Lower lobe of right lung (tissue), 2 donors: ENCODE measurements at regions not wholly inside any gene's neighbourhood (a gene's known extent, or its start where the extent isn't known, plus 50 kb on each side); places are given as distances from the start of the nearest gene placed in this dataset.

Experiments used
- ATAC-seq, 2 donors: fragments of 200-7000 bp; cut with Tn5 transposase; one replicate each; pipeline ENCODE4 v1.9.1; 2020 to 2022; ENCODE audit warnings: mild to moderate bottlenecking in 2 of 2, moderate library complexity in 2 of 2
- DNase-seq: peaks from one replicate; pipeline ENCODE4 v3.0.0-alpha.2; 2020
- H3K27ac ChIP-seq: fragments of 200-600 bp; one replicate; pipeline ENCODE4 v1.8.0; 2022
- H3K27me3 ChIP-seq: fragments of 200-600 bp; one replicate; pipeline ENCODE4 v1.8.0; 2022; ENCODE audit warnings: low read depth
- H3K36me3 ChIP-seq: fragments of 200-600 bp; one replicate; pipeline ENCODE4 v1.8.0; 2022; ENCODE audit warnings: mild to moderate bottlenecking
- H3K4me1 ChIP-seq: fragments of 200-600 bp; one replicate; pipeline ENCODE4 v1.8.0; 2022
- H3K4me3 ChIP-seq: fragments of 200-600 bp; one replicate; pipeline ENCODE4 v1.8.0; 2022; ENCODE audit warnings: mild to moderate bottlenecking
- H3K9me3 ChIP-seq: fragments of 200-600 bp; one replicate; pipeline ENCODE4 v1.8.0; 2022
- intact Hi-C: fragments of 100-400 bp; cut with DNase I; formaldehyde crosslinking; loops from one replicate; pipeline ENCODE4 v1.11.0; 2022
- TF ChIP-seq, protein P1 (sequence below): fragments of 200-600 bp; IDR thresholded peaks from one replicate; pipeline ENCODE4 v1.8.0; 2022; ENCODE audit warnings: antibody characterized with exemption, mild to moderate bottlenecking
- donor health status: DM: no; HTN: yes; CAD: no; lungs with severe emphysema.

DNA sequence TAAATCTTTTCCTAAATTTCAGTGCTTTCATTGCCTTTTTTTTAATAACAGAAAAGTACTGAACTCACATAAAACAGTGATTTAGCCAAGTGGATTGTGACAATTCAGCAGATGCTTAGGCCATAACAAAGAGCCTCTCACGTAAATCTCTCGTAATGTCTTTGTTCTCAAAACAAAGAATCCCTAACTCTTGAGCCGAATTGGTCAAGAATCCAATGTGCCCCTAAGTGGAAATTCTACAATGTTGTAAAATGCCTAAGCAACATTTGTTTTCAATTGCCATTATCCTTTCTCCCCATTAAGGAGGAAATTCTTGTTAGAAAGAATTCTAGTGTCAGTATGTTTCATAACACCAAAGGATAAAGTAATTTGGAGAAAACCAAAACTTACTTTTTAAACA, 235.7 kb upstream of the THBS1 start:
- Histone ChIP-seq H3K9me3 (no peaks in the 10 kb centered on the region), H3K27me3 (no peaks in the 10 kb centered on the region), H3K27ac (no peak overlapping the region), H3K36me3 (no peaks in the 10 kb centered on the region), H3K4me1 (no peaks in the 10 kb centered on the region), H3K4me3 (no peak overlapping the region)
- intact Hi-C loops, result no loop called here
- ATAC-seq (no peak), DNase-seq (no peak)
- TF ChIP-seq, protein P1, sequence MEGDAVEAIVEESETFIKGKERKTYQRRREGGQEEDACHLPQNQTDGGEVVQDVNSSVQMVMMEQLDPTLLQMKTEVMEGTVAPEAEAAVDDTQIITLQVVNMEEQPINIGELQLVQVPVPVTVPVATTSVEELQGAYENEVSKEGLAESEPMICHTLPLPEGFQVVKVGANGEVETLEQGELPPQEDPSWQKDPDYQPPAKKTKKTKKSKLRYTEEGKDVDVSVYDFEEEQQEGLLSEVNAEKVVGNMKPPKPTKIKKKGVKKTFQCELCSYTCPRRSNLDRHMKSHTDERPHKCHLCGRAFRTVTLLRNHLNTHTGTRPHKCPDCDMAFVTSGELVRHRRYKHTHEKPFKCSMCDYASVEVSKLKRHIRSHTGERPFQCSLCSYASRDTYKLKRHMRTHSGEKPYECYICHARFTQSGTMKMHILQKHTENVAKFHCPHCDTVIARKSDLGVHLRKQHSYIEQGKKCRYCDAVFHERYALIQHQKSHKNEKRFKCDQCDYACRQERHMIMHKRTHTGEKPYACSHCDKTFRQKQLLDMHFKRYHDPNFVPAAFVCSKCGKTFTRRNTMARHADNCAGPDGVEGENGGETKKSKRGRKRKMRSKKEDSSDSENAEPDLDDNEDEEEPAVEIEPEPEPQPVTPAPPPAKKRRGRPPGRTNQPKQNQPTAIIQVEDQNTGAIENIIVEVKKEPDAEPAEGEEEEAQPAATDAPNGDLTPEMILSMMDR, result no peak

DNA sequence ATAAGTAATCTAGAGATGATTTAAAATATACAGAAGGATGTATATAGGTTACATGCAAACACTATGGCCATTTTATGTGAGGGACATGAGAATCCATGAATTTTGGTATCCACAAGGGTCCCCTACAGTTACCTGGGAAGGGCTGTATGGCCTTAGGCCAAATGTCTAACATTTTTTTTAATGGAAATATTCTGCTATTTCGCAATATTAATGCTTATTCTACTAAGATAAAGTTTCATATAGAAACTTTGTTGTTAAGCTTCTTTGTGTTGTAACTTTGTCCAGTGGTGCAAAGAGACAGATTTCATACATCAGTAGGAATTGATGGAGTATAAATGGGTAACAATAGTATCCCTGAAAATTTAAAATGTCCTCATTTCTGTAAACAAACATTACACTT, 233.4 kb upstream of the THBS1 start:
- Histone ChIP-seq H3K4me1 (no peaks in the 10 kb centered on the region), H3K4me3 (no peak overlapping the region), H3K27me3 (no peaks in the 10 kb centered on the region), H3K36me3 (no peaks in the 10 kb centered on the region), H3K9me3 (no peaks in the 10 kb centered on the region), H3K27ac (no peak overlapping the region)
- DNase-seq (no peak), ATAC-seq (no peak)
- intact Hi-C loops, result no loop called here
- TF ChIP-seq, protein P1, result no peak

DNA sequence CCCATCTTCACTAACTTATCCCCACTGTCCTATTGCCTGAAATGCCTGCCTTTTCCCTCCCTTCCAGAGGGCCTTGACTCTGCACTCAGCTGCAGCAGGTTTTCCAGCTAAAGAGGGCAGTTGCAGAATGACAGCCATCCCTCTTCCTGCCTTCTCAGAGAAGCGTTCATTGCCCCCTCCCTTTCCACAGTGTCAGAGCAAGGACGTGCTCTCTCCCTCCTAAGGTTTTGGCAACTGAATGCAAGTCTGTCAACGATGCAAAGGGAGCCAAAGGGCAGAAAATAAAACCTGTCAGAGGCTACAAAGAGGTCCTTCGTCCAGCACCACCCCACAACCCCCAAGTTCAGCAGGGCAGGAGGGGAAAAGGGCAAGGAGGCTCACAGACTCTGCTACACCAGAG, 230.1 kb upstream of the THBS1 start:
- Histone ChIP-seq H3K9me3 (no peaks in the 10 kb centered on the region), H3K27ac (no peak overlapping the region), H3K27me3 (no peaks in the 10 kb centered on the region), H3K4me1 (no peaks in the 10 kb centered on the region), H3K4me3 (no peak overlapping the region), H3K36me3 (no peaks in the 10 kb centered on the region)
- intact Hi-C loops, result no loop called here
- DNase-seq, result no peak
- TF ChIP-seq, protein P1, result no peak
- no peak for ATAC-seq

DNA sequence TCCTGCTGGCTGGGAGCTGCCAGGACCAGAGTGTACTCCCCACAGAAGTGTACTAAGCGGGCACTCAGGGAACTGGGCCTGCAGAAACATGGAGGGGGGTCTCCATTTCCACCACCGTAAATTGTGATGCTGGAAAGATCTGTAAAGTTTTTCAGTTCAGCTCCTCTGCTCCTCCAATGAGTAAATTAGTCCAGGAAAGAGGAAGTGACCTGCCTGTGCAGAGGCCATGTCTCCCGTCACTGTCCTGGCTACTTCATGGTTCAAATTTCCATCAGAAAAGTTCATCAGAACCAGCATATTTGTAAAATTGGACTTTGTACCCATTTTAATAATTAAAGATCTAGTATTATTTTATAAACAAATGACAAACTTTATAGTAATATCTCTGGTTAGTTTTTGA, 226.7 kb upstream of the THBS1 start:
- intact Hi-C loops, result no loop called here
- Histone ChIP-seq H3K36me3 (no peaks in the 10 kb centered on the region), H3K4me3 (no peak overlapping the region), H3K4me1 (peaks cover 13% of the 10 kb centered on the region), H3K27ac (no peak overlapping the region), H3K27me3 (no peaks in the 10 kb centered on the region), H3K9me3 (no peaks in the 10 kb centered on the region)
- ATAC-seq (no peak), DNase-seq (no peak)
- TF ChIP-seq, protein P1, result no peak

- no peak for ATAC-seq
- no peaks in the 10 kb centered on the region for H3K9me3 ChIP-seq
- no peaks in the 10 kb centered on the region for H3K27me3 ChIP-seq
- peaks cover 13% of the 10 kb centered on the region for H3K4me1 ChIP-seq
- no peak for DNase-seq
- H3K4me3 ChIP-seq, result no peak overlapping the region
- intact Hi-C loops, result no loop called here
- TF ChIP-seq, protein P1, result no peak
- H3K36me3 ChIP-seq, result no peaks in the 10 kb centered on the region
- no peak overlapping the region for H3K27ac ChIP-seq
These were observed 223.2 kb upstream of the THBS1 start for GRCh38 chr15:39357480-39358268.
